BE2C (cell line): ENCODE measurements at regions not wholly inside any gene's neighbourhood (a gene's known extent, or its start where the extent isn't known, plus 50 kb on each side); places are given as distances from the start of the nearest gene placed in this dataset.

Experiments
- DNase-seq: peaks from one replicate; pipeline ENCODE4 v3.0.0-alpha.2; 2020
- H3K27me3 ChIP-seq: fragments of 250-450 bp; sonication (Bioruptor Pico); 2 replicates; pipeline ENCODE4 v1.5.1; 2020; ENCODE audit warnings: mild to moderate bottlenecking
- H3K36me3 ChIP-seq: fragments of 250-450 bp; sonication (Bioruptor Pico); 2 replicates; pipeline ENCODE4 v1.5.1; 2020; ENCODE audit warnings: mild to moderate bottlenecking
- H3K4me1 ChIP-seq: fragments of 250-450 bp; sonication (Bioruptor Pico); 2 replicates; pipeline ENCODE4 v1.5.1; 2020
- H3K4me3 ChIP-seq: 2 replicates; pipeline ENCODE4 v1.5.1; 2011; ENCODE audit warnings: low read depth, low read length
- H3K9me3 ChIP-seq: fragments of 250-450 bp; sonication (Bioruptor Pico); 2 replicates; pipeline ENCODE4 v1.5.1; 2020
- CTCF ChIP-seq: IDR thresholded peaks from 2 replicates; pipeline ENCODE4 v1.5.1; 2012; ENCODE audit warnings: mild to moderate bottlenecking, low read depth, low read length

GRCh38 chr17:79365351-79365750 is 245.5 kb downstream of the RBFOX3 start:
- TF ChIP-seq CTCF = no peak
- Histone ChIP-seq H3K4me1 (no peaks in the 10 kb centered on the region), H3K27me3 (peaks cover 95% of the 10 kb centered on the region), H3K4me3 (no peak overlapping the region), H3K36me3 (no peaks in the 10 kb centered on the region), H3K9me3 (no peaks in the 10 kb centered on the region)
- no peak for DNase-seq

- no peaks in the 10 kb centered on the region for H3K4me1 ChIP-seq
- no peak for DNase-seq
- no peak overlapping the region for H3K4me3 ChIP-seq
- no peaks in the 10 kb centered on the region for H3K9me3 ChIP-seq
- TF ChIP-seq CTCF = no peak
- peaks cover 99% of the 10 kb centered on the region for H3K27me3 ChIP-seq
- H3K36me3 ChIP-seq = no peaks in the 10 kb centered on the region
Observed at GRCh38 chr17:79364315-79365094, 246.3 kb downstream of the RBFOX3 start.

GRCh38 chr17:79363552-79364275 is 247.1 kb downstream of the RBFOX3 start:
- Histone ChIP-seq H3K9me3 (no peaks in the 10 kb centered on the region), H3K4me3 (no peak overlapping the region), H3K27me3 (peaks cover 99% of the 10 kb centered on the region), H3K4me1 (no peaks in the 10 kb centered on the region), H3K36me3 (no peaks in the 10 kb centered on the region)
- DNase-seq = no peak
- no peak for TF ChIP-seq CTCF

- Histone ChIP-seq H3K27me3 (peaks cover 98% of the 10 kb centered on the region), H3K9me3 (no peaks in the 10 kb centered on the region), H3K4me3 (no peak overlapping the region), H3K36me3 (no peaks in the 10 kb centered on the region), H3K4me1 (no peaks in the 10 kb centered on the region)
- no peak for TF ChIP-seq CTCF
- no peak for DNase-seq
Observed at GRCh38 chr17:79362772-79363305, 248.0 kb downstream of the RBFOX3 start.

GRCh38 chr17:79361873-79362771 is 248.7 kb downstream of the RBFOX3 start:
- no peak for DNase-seq
- no peak for TF ChIP-seq CTCF
- Histone ChIP-seq H3K36me3 (no peaks in the 10 kb centered on the region), H3K4me1 (no peaks in the 10 kb centered on the region), H3K27me3 (peaks cover 94% of the 10 kb centered on the region), H3K4me3 (no peak overlapping the region), H3K9me3 (no peaks in the 10 kb centered on the region)
